ENCODE measurements at regions not wholly inside any gene's neighbourhood (a gene's known extent, or its start where the extent isn't known, plus 50 kb on each side); places are given as distances from the start of the nearest gene placed in this dataset.

DNA sequence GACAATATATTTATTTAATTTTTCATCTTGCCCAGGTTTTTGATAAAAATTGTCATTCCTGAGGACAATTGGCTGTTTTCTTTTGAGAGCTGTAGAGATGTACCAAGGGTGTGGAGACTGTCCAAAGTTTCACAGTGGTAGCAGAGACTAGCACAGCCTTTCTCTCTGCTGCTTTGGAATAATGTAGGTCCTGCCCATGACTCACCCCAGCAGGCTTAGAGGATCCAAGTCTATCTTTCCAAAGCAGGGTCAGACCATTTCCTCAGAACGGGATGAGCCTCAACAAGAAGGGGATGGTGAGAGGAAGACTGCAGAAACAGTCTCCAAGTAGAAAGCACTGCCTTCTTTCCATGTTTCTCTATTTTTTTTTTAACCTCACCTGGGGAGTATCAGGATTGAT lies 131.5 kb upstream of the RPL34 start:
- Mint-ChIP-seq H3K9me3 (peaks cover 0 to 6% of the 10 kb centered on the region in 2 donors), H3K36me3 (peaks cover 0 to 6% of the 10 kb centered on the region in 2 donors), H3K27ac (no peak overlapping the region)
- no peak for DNase-seq (ENCODE audit: low spot score in 2 of 2)
- no peak for ATAC-seq

DNA sequence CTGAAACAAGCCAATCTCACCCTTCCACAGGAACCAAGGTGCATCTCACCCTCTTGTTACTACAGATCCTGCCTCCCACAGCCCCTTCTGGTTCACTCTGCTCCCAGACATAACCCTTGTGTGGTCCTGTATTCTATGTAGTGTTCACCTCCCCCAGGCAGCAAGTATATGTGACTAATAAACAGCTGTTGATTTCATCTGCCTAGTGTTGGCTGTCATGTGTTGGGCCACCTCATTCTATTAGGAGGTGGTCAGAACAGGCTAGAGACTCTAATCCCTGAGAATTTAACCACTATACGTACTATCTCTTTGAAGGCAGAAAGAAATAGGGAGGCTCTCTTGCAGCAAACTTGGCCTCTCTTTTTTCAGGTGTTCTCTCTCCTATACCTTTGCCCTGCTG lies 134.3 kb upstream of the RPL34 start:
- Mint-ChIP-seq H3K27ac (peak overlapping the region in 1 of 2 donors; percentile 69), H3K36me3 (no peaks in the 10 kb centered on the region), H3K9me3 (no peaks in the 10 kb centered on the region)
- no peak for ATAC-seq
- no peak for DNase-seq (ENCODE audit: low spot score in 2 of 2)

DNA sequence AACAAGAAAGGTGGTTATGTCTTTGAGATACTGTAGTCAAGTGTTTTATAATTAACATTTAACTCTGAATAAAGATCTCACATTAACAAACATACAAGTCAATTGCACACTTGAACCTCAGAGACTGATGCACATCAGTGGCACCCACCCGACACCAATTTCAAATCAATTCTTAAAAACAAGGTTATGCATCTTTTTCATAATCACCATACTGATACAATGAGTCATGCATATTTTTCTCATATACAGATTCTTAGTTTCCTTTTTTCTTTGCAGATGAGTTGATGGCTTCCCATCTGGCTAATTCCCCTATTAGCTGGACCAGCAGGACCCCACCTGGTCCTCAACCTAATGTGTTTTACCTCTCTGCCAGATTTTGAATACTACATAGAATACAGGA lies 136.2 kb upstream of the RPL34 start:
- Mint-ChIP-seq H3K27ac (no peak overlapping the region), H3K9me3 (no peaks in the 10 kb centered on the region), H3K36me3 (no peaks in the 10 kb centered on the region)
- ATAC-seq (peak; percentile 21 to 65), DNase-seq (ENCODE audit: low spot score in 2 of 2) (no peak)

DNA sequence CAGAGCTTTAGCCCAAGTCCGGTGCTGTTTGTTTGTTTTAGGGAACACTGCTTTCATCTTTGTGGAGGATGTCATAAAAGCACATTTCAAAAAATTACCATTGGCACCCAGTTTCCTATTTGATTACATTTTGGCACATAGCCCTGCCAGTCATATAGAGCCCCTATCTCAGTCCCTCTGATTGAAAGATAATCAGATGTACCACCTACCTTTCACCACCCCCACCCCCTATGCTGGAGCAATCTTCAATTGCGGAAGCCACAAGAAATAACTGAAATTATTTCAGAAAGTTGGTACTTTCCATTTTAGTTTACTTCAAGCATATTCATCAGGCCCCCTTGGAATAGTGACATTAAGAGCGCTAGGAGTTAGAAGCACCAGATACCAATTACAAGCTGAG lies 136.7 kb upstream of the RPL34 start:
- Mint-ChIP-seq H3K9me3 (no peaks in the 10 kb centered on the region), H3K27ac (peak overlapping the region; percentile 59 to 62), H3K36me3 (no peaks in the 10 kb centered on the region)
- DNase-seq (ENCODE audit: low spot score in 2 of 2) (no peak), ATAC-seq (peak; percentile 19 to 37)

DNA sequence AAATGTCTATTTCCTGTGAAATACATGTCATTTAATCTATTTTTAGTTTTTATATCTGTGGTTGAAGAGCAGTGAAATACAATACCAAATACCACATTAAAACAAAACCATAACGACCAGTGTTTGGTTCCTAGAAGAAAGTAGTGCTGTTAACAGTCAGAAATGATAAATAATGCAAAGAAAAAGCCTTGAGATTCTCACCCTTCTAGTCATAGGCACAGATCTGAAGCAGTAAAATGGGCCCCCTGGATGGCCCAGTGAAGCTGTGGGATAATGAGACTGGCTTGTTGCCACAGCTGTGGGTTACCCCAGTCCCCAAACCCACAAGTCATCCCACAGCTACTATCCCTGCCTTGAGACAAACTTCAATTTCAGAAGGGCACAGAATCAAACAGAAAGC lies 137.3 kb upstream of the RPL34 start:
- ATAC-seq (peak; percentile 86 to 92), DNase-seq (ENCODE audit: low spot score in 2 of 2) (peak in 1 of 2 donors; percentile 52)
- Mint-ChIP-seq H3K9me3 (no peaks in the 10 kb centered on the region), H3K27ac (peak overlapping the region; percentile 59 to 92), H3K36me3 (no peaks in the 10 kb centered on the region)

DNA sequence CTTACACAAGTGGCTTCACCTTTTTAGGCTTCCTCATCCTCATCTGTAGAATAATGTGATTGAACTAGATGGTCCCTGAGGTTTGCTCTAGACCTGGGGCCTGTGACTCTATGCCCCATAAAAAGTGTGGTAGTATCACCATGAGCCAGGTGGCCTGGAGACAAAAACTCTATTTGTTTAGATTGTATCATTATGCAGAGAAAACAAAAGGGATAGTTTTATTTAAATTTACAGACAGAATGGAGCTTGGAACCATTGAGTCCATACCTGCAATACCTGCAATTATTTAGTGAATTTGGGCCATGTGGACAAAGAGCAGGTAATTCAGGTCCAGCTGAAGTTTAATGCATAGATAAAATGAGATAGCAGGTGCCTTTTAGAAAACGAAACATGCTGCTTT lies 139.5 kb upstream of the RPL34 start:
- Mint-ChIP-seq H3K9me3 (peaks cover 0 to 8% of the 10 kb centered on the region in 2 donors), H3K27ac (no peak overlapping the region), H3K36me3 (no peaks in the 10 kb centered on the region)
- no peak for ATAC-seq
- DNase-seq (ENCODE audit: low spot score in 2 of 2): no peak

DNA sequence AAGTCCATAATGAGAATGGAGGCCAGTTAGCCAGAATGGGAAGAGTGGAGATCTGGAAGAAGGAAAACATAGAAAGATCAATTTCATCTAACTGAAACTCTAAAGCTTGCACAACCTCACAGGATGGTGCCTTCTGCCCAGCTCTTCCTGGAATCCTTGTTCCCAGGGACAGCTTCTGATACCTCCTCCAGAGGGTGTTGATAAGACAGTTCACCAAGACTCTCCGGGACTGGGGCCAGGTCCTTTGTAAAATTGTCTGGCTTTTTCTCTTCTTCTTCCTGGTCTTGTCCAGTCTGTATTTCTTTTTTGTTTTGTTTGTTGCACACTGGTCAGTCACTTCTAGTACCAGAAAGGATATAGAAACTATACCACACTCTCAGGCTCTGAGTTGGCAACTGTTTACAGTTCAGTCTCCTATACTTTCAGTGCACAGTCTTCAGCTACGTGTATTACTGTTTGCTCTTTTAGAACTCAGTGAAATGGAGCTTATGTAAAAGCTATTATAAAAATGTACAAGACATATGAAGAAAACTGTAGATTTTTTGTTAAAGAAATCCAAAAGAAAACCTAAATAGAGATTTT lies 142.8 kb upstream of the RPL34 start:
- H3K9me3 Mint-ChIP-seq: peaks cover 0 to 13% of the 10 kb centered on the region in 2 donors
- ATAC-seq (no peak), DNase-seq (ENCODE audit: low spot score in 2 of 2) (no peak)

DNA sequence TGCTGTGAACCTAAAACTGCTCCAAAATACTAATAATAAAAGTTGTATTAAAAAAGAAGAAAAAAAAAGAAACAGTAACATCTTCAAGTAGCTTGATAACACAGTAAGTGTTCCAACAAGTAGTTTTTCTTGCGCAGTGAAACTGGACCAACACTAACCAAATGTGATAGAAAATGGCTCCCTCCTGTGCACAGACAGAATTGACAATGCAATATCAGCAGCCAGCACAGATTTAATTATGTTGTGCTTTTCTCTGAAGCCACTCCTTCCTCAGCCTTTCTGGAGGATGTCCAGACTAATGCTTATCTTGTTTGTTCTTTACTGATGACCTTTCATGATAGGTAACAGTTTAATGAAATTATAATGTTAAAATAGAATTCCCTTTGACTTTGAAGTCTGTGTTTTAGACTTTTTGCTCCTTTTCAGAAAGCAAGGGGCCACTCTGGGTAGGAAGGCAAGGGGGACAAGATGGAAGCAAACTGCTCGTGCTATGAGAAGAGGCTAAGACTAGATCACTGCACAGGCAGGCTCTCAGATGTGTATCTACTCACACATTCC lies 147.1 kb upstream of the RPL34 start:
- ATAC-seq: peak in 1 of 2 donors; percentile 26
- Mint-ChIP-seq H3K27ac (no peak overlapping the region), H3K36me3 (no peaks in the 10 kb centered on the region), H3K9me3 (peaks cover under 1 to 13% of the 10 kb centered on the region in 2 donors)
- DNase-seq (ENCODE audit: low spot score in 2 of 2): no peak

More for the DNA sequence above, 142.8 kb upstream of the RPL34 start:
- no peaks in the 10 kb centered on the region for H3K36me3 Mint-ChIP-seq
- no peak overlapping the region for H3K27ac Mint-ChIP-seq

DNA sequence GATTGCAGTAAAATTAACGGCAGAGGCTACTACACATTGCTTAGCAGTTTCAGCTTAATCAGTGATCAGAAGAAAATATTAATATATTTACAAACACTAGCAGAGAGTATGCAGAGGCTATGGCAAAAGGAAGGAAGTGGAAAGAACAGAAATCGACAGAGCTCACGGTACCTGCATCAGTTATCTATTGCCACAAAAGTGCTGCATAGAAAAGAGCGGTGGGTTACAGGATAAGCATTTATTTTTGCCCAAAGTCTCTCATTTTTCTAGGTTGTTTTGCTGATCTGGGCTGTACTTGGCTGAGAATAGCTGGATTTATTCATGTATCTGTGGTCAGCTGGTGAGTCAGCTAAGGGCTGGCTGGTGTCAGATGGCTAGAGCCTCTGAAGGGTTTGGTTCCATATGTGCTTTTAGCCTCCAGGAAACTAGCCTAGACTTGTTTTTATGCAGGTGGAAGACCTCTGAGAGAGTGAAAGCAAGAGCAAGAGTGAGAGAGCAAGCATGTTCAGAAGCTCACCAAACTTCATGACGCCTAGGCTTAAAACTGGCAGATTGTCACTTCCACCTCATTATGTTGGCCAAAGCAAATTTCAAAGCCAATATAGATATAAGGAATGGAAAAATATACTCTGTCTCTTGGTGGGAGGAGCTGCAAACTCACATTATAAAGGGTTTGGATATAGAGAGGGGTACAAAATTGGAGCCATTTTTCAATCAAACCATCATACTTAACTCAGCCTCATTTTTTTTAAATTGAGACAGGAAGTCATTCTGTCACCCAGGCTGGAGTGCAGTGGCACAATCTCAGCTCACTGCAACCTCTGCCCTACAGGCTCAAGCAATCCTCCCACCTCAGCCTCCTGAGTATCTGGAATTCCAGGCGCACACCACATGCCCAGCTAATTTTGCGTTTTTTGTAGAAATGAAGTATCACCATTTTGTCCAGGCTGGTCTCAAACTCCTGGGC lies 153.2 kb upstream of the RPL34 start:
- peak overlapping the region; percentile 70 to 88 for H3K27ac Mint-ChIP-seq
- DNase-seq (ENCODE audit: low spot score in 2 of 2) (peak; percentile 18 to 62), ATAC-seq (peak; percentile 95 to 99)
- peaks cover 0 to 6% of the 10 kb centered on the region in 2 donors for H3K9me3 Mint-ChIP-seq
- no peaks in the 10 kb centered on the region for H3K36me3 Mint-ChIP-seq

DNA sequence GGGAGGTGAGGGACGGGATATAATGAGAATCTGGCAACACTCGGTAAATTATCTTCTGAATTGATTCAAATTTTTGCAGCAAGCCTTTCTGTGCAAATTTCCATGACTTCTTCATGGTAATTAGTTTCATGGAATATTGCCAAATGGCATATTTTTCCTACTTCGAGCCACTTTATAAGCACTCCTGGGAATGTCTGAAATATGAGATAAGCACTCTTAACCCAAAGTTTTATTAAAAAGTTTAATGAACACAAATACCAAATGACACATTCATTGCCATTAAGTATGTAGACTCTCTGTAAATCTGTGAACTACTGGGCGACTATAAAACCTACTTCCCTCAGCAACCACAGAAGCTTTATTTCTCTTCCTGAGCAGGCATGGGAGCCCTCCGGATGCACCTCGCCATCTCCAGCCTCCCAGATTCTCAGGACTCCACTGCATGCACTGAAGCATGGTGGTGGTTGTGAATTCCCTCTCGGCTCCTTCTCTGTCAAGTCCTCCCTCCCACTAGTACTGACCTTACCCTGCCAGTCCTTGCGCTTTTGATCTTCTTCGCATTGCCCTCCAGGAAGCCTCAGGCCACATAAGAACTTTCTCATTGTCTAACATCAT lies 154.4 kb upstream of the RPL34 start:
- peak overlapping the region; percentile 0 to 88 for H3K27ac Mint-ChIP-seq
- no peaks in the 10 kb centered on the region for H3K36me3 Mint-ChIP-seq
- ATAC-seq (no peak), DNase-seq (ENCODE audit: low spot score in 2 of 2) (no peak)
- H3K9me3 Mint-ChIP-seq: peaks cover 0 to 6% of the 10 kb centered on the region in 2 donors

DNA sequence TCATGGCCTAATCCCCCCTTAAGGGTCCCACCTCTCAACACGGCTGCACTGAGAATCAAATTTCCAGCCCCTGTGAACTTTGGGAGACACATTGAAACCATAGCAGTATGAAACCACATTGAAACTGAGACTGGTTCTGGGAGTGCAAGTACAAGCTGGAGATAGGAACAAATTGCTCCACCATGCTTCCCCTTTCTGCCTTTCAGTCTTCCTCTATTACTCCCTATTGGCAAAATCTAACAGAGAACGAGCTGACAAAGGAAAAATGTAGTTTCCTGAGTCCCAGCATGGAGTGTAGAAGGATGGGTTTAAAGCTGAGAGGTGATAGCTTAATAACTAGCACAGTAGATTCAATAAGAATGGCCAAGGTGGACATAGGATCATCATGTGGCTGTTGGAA lies 161.7 kb upstream of the RPL34 start:
- ATAC-seq: no peak
- Mint-ChIP-seq H3K36me3 (no peaks in the 10 kb centered on the region), H3K9me3 (peaks cover 0 to 5% of the 10 kb centered on the region in 2 donors), H3K27ac (no peak overlapping the region)
- DNase-seq (ENCODE audit: low spot score in 2 of 2): no peak

DNA sequence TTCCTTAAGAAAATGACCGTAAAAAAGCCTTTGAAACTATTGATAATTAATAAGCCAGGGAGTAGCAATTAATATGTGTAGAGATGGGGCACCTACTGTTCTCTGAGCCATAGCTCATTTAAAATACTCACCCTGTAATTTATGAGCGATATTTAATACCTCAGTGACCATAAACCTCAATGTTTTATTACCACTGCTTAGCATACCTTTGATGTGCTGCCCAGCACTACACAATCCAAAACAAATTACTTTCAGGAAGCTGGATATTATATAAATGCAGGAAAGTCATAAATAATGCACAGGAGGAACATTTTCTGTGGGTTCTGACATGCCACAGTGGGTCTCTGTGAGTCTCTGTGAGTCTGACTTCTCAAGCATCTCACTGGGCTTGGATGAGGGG lies 166.1 kb upstream of the RPL34 start:
- H3K36me3 Mint-ChIP-seq: no peaks in the 10 kb centered on the region
- no peak overlapping the region for H3K27ac Mint-ChIP-seq
- ATAC-seq: no peak
- DNase-seq (ENCODE audit: low spot score in 2 of 2): no peak
- H3K9me3 Mint-ChIP-seq: no peaks in the 10 kb centered on the region

DNA sequence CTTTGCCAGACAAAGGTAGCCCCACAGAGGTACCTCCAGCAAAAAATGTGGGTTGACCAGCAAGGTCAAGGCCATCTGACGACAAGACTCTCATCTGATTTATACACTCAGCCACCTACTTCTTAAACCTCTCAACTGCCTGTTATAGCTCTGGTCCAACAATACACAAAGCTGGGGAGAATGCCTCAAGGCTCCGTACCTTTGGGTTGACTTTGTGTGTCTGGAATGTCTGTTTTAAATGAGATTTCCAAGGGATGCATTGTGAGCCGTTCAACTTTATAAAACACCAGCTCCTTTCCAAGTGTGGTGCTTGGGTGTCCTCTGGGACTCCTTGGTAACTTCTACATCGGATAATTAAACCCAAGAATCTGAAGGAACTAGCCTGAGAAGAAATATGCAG lies 167.0 kb upstream of the RPL34 start:
- no peaks in the 10 kb centered on the region for H3K36me3 Mint-ChIP-seq
- ATAC-seq (no peak), DNase-seq (ENCODE audit: low spot score in 2 of 2) (no peak)
- no peaks in the 10 kb centered on the region for H3K9me3 Mint-ChIP-seq
- no peak overlapping the region for H3K27ac Mint-ChIP-seq

DNA sequence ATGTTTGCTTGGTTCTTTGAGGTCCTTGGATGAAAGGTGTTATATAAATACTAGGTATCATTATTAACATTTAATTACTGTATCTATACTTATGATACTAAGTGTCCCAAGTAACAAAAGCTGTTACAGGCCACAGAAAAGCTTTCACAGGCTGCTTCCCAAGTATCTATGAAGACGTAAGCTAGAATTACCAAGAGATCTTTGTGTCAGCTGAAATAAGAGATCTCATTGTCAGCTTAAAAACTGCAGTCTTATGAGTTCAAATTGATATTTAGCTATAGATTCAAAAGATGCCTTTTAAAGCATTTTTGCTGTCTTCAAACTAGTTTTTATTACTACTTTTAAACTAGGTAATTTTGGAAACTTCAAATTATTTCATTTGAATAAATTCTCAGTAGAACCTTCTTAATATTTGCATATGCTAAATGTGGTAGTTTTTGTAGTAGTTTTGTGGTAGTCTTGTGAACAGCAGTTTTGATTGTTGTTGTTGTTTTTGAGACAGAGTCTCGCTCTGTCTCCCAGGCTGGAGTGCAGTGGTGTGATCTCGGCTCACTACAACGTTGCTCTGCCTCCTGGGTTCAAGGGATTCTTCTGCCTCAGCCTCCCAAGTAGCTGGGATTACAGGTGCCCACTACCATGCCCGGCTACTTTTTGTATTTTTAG lies 170.0 kb upstream of the RPL34 start:
- ATAC-seq: no peak
- no peak overlapping the region for H3K27ac Mint-ChIP-seq
- no peaks in the 10 kb centered on the region for H3K9me3 Mint-ChIP-seq
- H3K36me3 Mint-ChIP-seq: no peaks in the 10 kb centered on the region
- DNase-seq (ENCODE audit: low spot score in 2 of 2): no peak

DNA sequence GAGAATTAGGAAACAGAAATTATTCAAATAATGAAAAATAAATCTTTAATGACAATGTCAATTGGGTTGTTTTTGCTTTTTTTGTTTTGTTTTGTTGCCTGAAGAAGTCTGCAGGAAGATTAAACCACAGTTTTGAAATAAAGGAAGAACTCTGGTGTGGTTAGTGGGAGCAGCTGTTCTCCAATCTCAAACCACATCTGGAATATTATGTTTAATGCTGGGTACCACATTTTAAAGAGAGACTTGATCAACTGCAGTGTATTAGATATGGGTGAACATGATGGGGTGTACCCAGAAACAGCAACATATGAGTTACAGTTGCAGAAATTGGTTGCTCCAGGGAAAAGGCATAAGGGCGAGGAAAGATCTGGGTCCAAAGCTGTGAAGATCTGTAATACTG lies 171.2 kb upstream of the RPL34 start:
- ATAC-seq: no peak
- Mint-ChIP-seq H3K36me3 (no peaks in the 10 kb centered on the region), H3K27ac (no peak overlapping the region), H3K9me3 (no peaks in the 10 kb centered on the region)
- DNase-seq (ENCODE audit: low spot score in 2 of 2): no peak

DNA sequence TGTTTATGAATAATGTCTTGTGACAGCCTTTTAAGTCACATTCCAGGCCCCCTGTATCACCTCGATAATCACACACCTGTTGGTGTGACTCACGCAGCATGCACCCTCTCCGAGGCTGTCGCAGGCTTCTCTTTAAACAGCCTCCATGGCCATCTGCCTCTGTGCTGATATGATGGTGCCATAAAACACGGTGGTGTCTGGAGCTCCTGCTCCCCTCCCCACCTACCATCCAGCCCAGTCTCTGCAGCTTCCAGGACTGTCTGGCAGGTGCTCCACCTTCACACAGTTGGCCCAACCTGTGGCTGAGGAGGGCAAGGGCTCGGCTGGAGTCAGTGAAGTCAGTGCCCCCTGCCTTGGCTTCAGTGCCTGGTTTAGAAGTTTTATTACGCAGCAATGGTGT lies 173.8 kb upstream of the RPL34 start:
- no peaks in the 10 kb centered on the region for H3K9me3 Mint-ChIP-seq
- no peak for ATAC-seq
- DNase-seq (ENCODE audit: low spot score in 2 of 2): no peak
- H3K36me3 Mint-ChIP-seq: peaks cover 0 to 6% of the 10 kb centered on the region in 2 donors
- H3K27ac Mint-ChIP-seq: no peak overlapping the region

DNA sequence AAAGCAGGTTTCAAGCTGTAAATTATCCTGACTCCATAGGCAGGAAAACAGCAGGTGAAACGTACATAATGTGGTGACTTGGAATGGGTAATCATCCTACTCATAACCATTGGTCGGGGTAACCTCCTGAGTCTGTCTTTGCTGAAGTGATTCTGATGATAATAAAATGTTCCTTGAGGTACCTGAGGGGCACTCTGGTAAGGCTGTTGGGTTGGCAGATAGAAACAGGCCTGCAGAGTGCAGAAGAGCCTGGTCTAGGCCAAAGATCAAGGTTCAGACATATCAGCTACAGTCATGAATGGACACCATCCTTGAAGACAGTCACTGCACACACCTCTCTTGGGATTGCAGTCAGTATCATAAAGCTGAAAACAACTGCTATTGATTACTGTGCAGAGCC lies 174.7 kb upstream of the RPL34 start:
- DNase-seq (ENCODE audit: low spot score in 2 of 2) (no peak), ATAC-seq (no peak)
- Mint-ChIP-seq H3K36me3 (peaks cover 0 to 6% of the 10 kb centered on the region in 2 donors), H3K27ac (no peak overlapping the region), H3K9me3 (no peaks in the 10 kb centered on the region)

Measured in activated naive CD4-positive, alpha-beta T cell treated with anti-CD3 and anti-CD28 coated beads, Interleukin-2, amount 50 U/mL, for 72 hours (primary cell).